BJ (cell line): ENCODE measurements at regions not wholly inside any gene's neighbourhood (a gene's known extent, or its start where the extent isn't known, plus 50 kb on each side); places are given as distances from the start of the nearest gene placed in this dataset.
"Not testable (repeated sequence)": the region's sequence is repeated elsewhere in the genome, so short reads cannot be mapped to it uniquely, and the experiment has no call there.

Experiments
- CTCF ChIA-PET: fragments of 350-600 bp; formaldehyde crosslinking; extraction: SDS; loops from one replicate; lab custom pipeline; 2021; ENCODE audit warnings: antibody characterized with exemption, inconsistent platforms; lab: Yijun Ruan, JAX
- POLR2A ChIA-PET: fragments of 300-600 bp; sonication (Branson Sonifier 250); formaldehyde crosslinking; extraction: SDS; loops from one replicate; lab custom pipeline; 2021; ENCODE audit warnings: antibody characterized with exemption; lab: Charles Lee
- DNase-seq: peaks from one replicate; pipeline ENCODE4 v3.0.0-alpha.2; 2011; ENCODE audit warnings: low read depth
- H3K27me3 ChIP-seq: 2 replicates; pipeline ENCODE4 v1.6.0; 2011; ENCODE audit warnings: low read length; ENCODE audit not compliant: control insufficient read depth, insufficient read depth
- H3K36me3 ChIP-seq: 2 replicates; pipeline ENCODE4 v1.5.1; 2011; ENCODE audit warnings: low read length; ENCODE audit not compliant: control insufficient read depth, insufficient read depth
- H3K4me3 ChIP-seq: 2 replicates; pipeline ENCODE4 v1.5.1; 2011; ENCODE audit warnings: low read depth, mild to moderate bottlenecking, control low read depth, low read length
- TF ChIP-seq, protein P1 (sequence below): IDR thresholded peaks from 2 replicates; pipeline ENCODE4 v1.5.1; 2011; ENCODE audit warnings: low read depth, mild to moderate bottlenecking, control low read depth, inconsistent platforms, low read length, moderate library complexity; ENCODE audit not compliant: insufficient read depth

DNA sequence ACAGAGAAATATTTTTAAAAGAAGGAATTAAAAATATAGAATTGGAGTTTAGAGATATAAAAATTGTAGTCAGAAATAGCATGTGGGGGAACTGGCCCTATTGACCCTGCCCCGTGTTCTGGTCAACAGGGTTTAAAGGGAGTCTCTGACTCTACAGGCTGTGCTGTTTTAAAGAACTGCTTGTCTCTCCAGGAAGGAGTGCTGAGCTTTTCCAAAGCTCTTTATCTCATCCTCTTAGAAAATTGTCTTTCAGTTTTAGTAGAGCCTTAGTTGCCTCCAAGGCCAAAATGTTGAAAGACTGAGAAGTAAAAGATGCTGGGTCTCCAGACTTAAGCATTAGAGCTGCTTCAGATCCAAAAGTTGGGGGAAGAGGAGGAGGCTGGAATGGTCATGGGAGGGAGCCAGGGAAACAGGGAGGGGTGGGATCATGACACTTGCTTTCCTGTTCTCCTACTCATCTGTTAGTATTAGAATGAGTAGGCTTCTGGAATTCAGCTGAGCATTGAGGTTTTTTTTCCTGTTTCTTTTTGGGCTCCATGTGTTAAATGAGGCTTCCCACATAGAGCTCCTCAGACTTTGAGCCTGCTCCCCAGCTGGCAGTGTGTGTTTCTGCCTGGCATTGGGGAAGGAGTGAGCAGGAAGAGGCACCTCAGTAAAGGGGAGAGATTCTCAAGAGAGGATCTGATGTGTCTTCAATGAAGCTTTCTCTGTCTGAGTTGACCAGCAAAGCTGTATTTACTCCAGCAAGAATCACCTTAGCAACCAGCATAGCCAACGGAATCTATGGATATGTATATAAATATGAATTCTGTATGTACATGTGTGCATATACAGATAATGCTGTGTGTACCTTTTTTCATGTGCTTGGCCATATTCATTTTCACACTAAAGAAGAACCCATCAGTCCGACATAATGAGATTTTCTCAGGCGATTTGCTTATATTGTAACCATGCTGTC lies 186.8 kb upstream of the FBXO11 start:
- DNase-seq = no peak
- CTCF ChIA-PET = interaction anchor here (0.8 to 1.3 kb wide), 4 partner anchors 9 to 14 kb away, joined by 3 to 5 read pairs (median 4); no protein-coding TSS in a partner anchor
- POLR2A ChIA-PET = no interaction called here

DNA sequence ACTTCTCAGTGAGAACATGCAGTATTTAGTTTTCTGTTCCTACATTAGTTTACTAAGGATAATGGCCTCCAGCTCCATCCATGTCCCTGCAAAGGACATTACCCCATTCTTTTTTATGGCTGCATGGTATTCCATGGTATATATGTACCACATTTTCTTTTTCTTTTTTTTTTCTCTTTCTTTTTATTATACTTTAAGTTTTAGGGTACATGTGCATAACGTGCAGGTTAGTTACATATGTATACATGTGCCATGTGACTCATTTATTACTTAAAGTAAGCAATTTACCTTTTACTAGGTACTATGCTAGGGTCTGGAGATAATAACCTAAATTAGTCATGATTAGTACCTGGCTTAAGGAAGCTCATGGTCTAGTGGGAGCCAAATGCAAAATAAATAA lies 190.5 kb upstream of the FBXO11 start:
- DNase-seq, H3K36me3 ChIP-seq, POLR2A ChIA-PET, H3K4me3 ChIP-seq, H3K27me3 ChIP-seq: not testable (repeated sequence)
- CTCF ChIA-PET = interaction anchor here (1.1 kb wide), 1 partner anchor 659 kb away, joined by 4 read pairs; no protein-coding TSS in a partner anchor

More for the DNA sequence above, 186.8 kb upstream of the FBXO11 start:
- Histone ChIP-seq H3K36me3 (no peaks in the 10 kb centered on the region), H3K4me3 (no peak overlapping the region), H3K27me3 (no peaks in the 10 kb centered on the region; the same call in 1 of the 2 replicates)
- TF ChIP-seq, protein P1, sequence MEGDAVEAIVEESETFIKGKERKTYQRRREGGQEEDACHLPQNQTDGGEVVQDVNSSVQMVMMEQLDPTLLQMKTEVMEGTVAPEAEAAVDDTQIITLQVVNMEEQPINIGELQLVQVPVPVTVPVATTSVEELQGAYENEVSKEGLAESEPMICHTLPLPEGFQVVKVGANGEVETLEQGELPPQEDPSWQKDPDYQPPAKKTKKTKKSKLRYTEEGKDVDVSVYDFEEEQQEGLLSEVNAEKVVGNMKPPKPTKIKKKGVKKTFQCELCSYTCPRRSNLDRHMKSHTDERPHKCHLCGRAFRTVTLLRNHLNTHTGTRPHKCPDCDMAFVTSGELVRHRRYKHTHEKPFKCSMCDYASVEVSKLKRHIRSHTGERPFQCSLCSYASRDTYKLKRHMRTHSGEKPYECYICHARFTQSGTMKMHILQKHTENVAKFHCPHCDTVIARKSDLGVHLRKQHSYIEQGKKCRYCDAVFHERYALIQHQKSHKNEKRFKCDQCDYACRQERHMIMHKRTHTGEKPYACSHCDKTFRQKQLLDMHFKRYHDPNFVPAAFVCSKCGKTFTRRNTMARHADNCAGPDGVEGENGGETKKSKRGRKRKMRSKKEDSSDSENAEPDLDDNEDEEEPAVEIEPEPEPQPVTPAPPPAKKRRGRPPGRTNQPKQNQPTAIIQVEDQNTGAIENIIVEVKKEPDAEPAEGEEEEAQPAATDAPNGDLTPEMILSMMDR = no peak

DNA sequence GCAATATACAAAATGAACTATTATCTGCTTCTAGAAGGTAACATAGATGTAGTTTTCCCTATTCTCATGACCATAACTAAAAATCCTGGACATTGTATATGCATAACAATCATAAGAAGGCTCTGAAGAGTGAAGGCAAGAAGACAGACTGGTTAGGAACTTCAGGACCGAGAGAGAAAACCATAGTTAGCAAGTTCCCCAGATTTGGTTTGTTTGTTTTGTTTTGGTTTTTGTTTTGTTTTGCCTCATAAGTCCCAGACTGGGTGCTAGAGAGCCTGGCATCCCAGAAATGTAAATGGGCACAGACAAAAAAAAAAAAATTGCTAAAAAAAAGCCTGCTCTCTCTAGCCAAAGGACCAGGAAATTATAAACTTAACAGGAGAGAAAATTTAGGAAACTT lies 192.2 kb upstream of the FBXO11 start:
- TF ChIP-seq, protein P1 = no peak
- CTCF ChIA-PET = no interaction called here
- POLR2A ChIA-PET = no interaction called here
- DNase-seq = no peak
- H3K4me3 ChIP-seq = no peak overlapping the region
- H3K27me3 ChIP-seq = no peaks in the 10 kb centered on the region
- H3K36me3 ChIP-seq = no peaks in the 10 kb centered on the region

DNA sequence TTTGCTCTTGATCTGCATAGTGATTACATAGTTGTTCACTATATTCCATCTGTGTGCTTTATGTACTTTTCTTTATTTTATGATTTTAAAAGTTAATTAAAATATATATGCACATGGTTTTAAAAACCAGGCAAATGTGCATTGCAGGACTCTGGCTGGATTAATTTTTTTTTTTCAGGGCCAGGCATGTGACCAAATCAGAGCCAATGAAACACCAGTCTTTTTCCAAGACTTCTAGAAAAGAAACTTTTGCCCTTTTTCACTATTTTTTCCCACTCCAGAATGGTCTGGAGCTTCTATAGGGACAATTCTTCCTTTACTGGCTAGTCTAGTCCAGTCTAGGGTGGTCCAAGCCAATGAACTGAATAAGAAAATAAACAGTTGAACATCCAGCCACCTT lies 198.1 kb upstream of the FBXO11 start:
- DNase-seq = no peak
- no peak overlapping the region for H3K4me3 ChIP-seq
- H3K27me3 ChIP-seq = no peaks in the 10 kb centered on the region
- ChIA-PET POLR2A (no interaction called here), CTCF (interaction anchor here (0.6 to 3.3 kb wide), 5 partner anchors 185 to 247 kb away, joined by 3 to 24 read pairs (median 3); no protein-coding TSS in a partner anchor)
- TF ChIP-seq, protein P1 = no peak
- H3K36me3 ChIP-seq = no peaks in the 10 kb centered on the region

DNA sequence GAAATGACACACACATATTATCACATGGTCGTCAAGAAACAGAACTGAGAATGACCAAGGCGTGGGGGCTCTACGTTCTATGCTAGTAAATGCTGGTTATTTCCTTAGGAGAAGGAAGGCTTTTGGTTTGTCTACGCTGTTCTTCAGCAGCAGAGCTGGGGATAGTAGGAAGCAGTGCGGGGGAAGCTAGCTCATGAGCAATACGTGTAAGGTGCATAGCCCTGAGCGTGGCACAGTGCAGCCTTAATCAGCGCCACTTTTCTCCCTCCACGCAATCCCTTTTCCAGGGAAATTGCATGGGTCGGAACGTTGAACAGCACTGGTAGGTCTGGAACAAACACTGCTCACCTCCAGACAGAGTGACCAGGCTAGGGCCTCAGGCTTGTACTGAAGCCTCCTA lies 199.6 kb upstream of the FBXO11 start:
- H3K4me3 ChIP-seq = no peak overlapping the region
- DNase-seq = no peak
- TF ChIP-seq, protein P1 = no peak
- no peaks in the 10 kb centered on the region for H3K27me3 ChIP-seq
- ChIA-PET CTCF (interaction anchor here (0.9 to 3.3 kb wide), 2 partner anchors 11 to 248 kb away, joined by 3 to 24 read pairs; no protein-coding TSS in a partner anchor), POLR2A (no interaction called here)
- no peaks in the 10 kb centered on the region for H3K36me3 ChIP-seq
